Transverse colon (tissue), 4 donors: ENCODE measurements at regions not wholly inside any gene's neighbourhood (a gene's known extent, or its start where the extent isn't known, plus 50 kb on each side); places are given as distances from the start of the nearest gene placed in this dataset.

ENCODE experiments used
- CTCF ChIP-seq, 5 experiments: fragments of 200-600 bp in 3 of 5; fragments of 450-650 bp in 2 of 5; sonication (generic) in 3 of 5; IDR thresholded peaks; 1 replicate in 2 of 5; 2 replicates in 3 of 5; pipeline ENCODE4 v1.5.1; 2016 to 2017; ENCODE audit warnings: antibody characterized with exemption in 5 of 5, inconsistent platforms in 3 of 5, mild to moderate bottlenecking in 2 of 5, moderate library complexity in 1 of 5
- EP300 ChIP-seq: sonication (generic); formaldehyde crosslinking; IDR thresholded peaks from one replicate; pipeline ENCODE4 v1.6.1; 2017; ENCODE audit warnings: antibody characterized with exemption, low read depth
- POLR2AphosphoS5 ChIP-seq, 3 donors: sonication (generic); formaldehyde crosslinking; IDR thresholded peaks; one replicate each; pipeline ENCODE4 v1.6.1; 2016; ENCODE audit warnings: antibody characterized with exemption in 3 of 3

- TF ChIP-seq CTCF (IDR thresholded peaks at IDR 0.05): no peak
- TF ChIP-seq POLR2AphosphoS5 (IDR thresholded peaks at IDR 0.05): no peak
- no peak for TF ChIP-seq EP300
These were observed 91.5 kb downstream of the SPRY4 start for GRCh38 chr5:142233083-142234032.
